C4-2B (cell line): ENCODE measurements at regions not wholly inside any gene's neighbourhood (a gene's known extent, or its start where the extent isn't known, plus 50 kb on each side); places are given as distances from the start of the nearest gene placed in this dataset.

ENCODE experiments used
- ZFX ChIP-seq: fragments of 450-650 bp; IDR thresholded peaks from 2 replicates; pipeline ENCODE4 v1.6.1; 2017
- TF ChIP-seq, protein P1 (sequence below): fragments of 450-650 bp; conservative IDR thresholded peaks from 2 replicates; pipeline ENCODE4 v1.5.1; 2017; ENCODE audit warnings: mild to moderate bottlenecking

DNA sequence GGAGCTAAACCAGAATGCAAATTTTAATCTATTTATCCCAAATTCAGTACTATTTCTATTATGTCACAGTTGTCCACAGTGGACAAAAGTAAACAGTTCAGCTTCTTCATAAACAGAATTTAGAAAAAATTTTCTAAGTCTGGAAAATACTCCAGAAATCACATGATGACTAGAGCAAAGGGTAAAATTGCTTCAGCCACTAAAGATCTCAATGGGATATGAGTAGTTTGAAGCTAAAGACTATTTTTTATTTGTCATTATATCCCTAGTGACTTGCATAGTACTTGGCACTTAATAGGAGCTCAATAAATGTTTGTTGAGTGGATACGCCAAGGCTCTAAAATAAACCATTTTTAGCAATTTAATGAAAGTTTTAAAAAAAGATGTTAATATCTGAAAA, 354.3 kb upstream of the AGTR1 start:
- TF ChIP-seq, protein P1, sequence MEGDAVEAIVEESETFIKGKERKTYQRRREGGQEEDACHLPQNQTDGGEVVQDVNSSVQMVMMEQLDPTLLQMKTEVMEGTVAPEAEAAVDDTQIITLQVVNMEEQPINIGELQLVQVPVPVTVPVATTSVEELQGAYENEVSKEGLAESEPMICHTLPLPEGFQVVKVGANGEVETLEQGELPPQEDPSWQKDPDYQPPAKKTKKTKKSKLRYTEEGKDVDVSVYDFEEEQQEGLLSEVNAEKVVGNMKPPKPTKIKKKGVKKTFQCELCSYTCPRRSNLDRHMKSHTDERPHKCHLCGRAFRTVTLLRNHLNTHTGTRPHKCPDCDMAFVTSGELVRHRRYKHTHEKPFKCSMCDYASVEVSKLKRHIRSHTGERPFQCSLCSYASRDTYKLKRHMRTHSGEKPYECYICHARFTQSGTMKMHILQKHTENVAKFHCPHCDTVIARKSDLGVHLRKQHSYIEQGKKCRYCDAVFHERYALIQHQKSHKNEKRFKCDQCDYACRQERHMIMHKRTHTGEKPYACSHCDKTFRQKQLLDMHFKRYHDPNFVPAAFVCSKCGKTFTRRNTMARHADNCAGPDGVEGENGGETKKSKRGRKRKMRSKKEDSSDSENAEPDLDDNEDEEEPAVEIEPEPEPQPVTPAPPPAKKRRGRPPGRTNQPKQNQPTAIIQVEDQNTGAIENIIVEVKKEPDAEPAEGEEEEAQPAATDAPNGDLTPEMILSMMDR = no peak
- TF ChIP-seq ZFX = no peak
